Activated CD4-positive, alpha-beta T cell treated with anti-CD3 and anti-CD28 coated beads, Interleukin-2, amount 50 U/mL, for 24 hours (primary cell): ENCODE measurements at regions not wholly inside any gene's neighbourhood (a gene's known extent, or its start where the extent isn't known, plus 50 kb on each side); places are given as distances from the start of the nearest gene placed in this dataset.
"Not testable (repeated sequence)": the region's sequence is repeated elsewhere in the genome, so short reads cannot be mapped to it uniquely, and the experiment has no call there.

Experiments
- DNase-seq, 2 donors: peaks; one replicate each; pipeline ENCODE4 v3.0.0-alpha.2; 2020; ENCODE audit warnings: low read depth in 1 of 2, low spot score in 1 of 2

GRCh38 chr7:67875558-67875957 lies 878.9 kb downstream of the TYW1 start:
- no peak for DNase-seq

GRCh38 chr7:67878808-67879207 lies 882.2 kb downstream of the TYW1 start:
- DNase-seq: no peak

- no peak for DNase-seq
Measured at GRCh38 chr7:67882843-67883242, 886.2 kb downstream of the TYW1 start.

- DNase-seq: no peak
Measured at GRCh38 chr7:67890316-67890715, 893.7 kb downstream of the TYW1 start.

- no peak for DNase-seq
Measured at GRCh38 chr7:67894746-67895145, 898.1 kb downstream of the TYW1 start.

- no peak for DNase-seq
Measured at GRCh38 chr7:67896721-67897120, 900.1 kb downstream of the TYW1 start.

GRCh38 chr7:67900456-67900855 lies 903.8 kb downstream of the TYW1 start:
- no peak for DNase-seq

GRCh38 chr7:67901808-67902480 lies 905.3 kb downstream of the TYW1 start:
- DNase-seq: no peak

GRCh38 chr7:67907792-67908191 lies 911.2 kb downstream of the TYW1 start:
- no peak for DNase-seq

- no peak for DNase-seq
Measured at GRCh38 chr7:67912437-67912836, 915.8 kb downstream of the TYW1 start.

- DNase-seq: no peak
Measured at GRCh38 chr7:67913604-67914003, 917.0 kb downstream of the TYW1 start.

- DNase-seq: not testable (repeated sequence)
Measured at GRCh38 chr7:67916111-67916510, 919.5 kb downstream of the TYW1 start.

- no peak for DNase-seq
Measured at GRCh38 chr7:67916571-67917436, 920.2 kb downstream of the TYW1 start.

GRCh38 chr7:67917437-67917755 lies 920.8 kb downstream of the TYW1 start:
- DNase-seq: no peak

GRCh38 chr7:67918158-67918557 lies 921.5 kb downstream of the TYW1 start:
- no peak for DNase-seq

- DNase-seq: no peak
Measured at GRCh38 chr7:67923286-67923685, 926.7 kb downstream of the TYW1 start.

GRCh38 chr7:67928141-67928540 lies 931.5 kb downstream of the TYW1 start:
- DNase-seq: no peak

GRCh38 chr7:67936447-67936846 lies 939.8 kb downstream of the TYW1 start:
- DNase-seq: not testable (repeated sequence)

- no peak for DNase-seq
Measured at GRCh38 chr7:67940400-67940799, 943.8 kb downstream of the TYW1 start.

- no peak for DNase-seq
Measured at GRCh38 chr7:67947191-67947590, 950.6 kb downstream of the TYW1 start.

- no peak for DNase-seq
Measured at GRCh38 chr7:67947646-67948045, 951.0 kb downstream of the TYW1 start.

GRCh38 chr7:67950321-67951083 lies 953.9 kb downstream of the TYW1 start:
- DNase-seq: no peak
